ENCODE measurements at regions not wholly inside any gene's neighbourhood (a gene's known extent, or its start where the extent isn't known, plus 50 kb on each side); places are given as distances from the start of the nearest gene placed in this dataset.

GRCh38 chr7:19587291-19587690 is 121.5 kb downstream of the POLR1F start:
- DNase-seq (ENCODE audit: low read depth), result peak; percentile 41
- peak; percentile 29 for TF ChIP-seq CTCF (IDR thresholded peaks at IDR 0.05; ENCODE audit: insufficient read depth, low read depth, low read length, missing control alignments)
- no peak overlapping the region for H3K4me3 ChIP-seq (ENCODE audit: low read depth, low read length)

GRCh38 chr7:19585761-19586160 is 123.1 kb downstream of the POLR1F start:
- no peak overlapping the region for H3K4me3 ChIP-seq (ENCODE audit: low read depth, low read length)
- DNase-seq (ENCODE audit: low read depth), result no peak
- no peak for TF ChIP-seq CTCF (IDR thresholded peaks at IDR 0.05; ENCODE audit: insufficient read depth, low read depth, low read length, missing control alignments)

GRCh38 chr7:19575909-19576557 is 132.8 kb downstream of the POLR1F start:
- no peak overlapping the region for H3K4me3 ChIP-seq (ENCODE audit: low read depth, low read length)
- TF ChIP-seq CTCF (IDR thresholded peaks at IDR 0.05; ENCODE audit: insufficient read depth, low read depth, low read length, missing control alignments), result no peak

GRCh38 chr7:19574131-19574530 is 134.7 kb downstream of the POLR1F start:
- no peak for TF ChIP-seq CTCF (IDR thresholded peaks at IDR 0.05; ENCODE audit: insufficient read depth, low read depth, low read length, missing control alignments)
- DNase-seq (ENCODE audit: low read depth), result no peak
- H3K4me3 ChIP-seq (ENCODE audit: low read depth, low read length), result no peak overlapping the region

More at GRCh38 chr7:19575909-19576557, 132.8 kb downstream of the POLR1F start:
- no peak for DNase-seq (ENCODE audit: low read depth)

- no peak for DNase-seq (ENCODE audit: low read depth)
- no peak overlapping the region for H3K4me3 ChIP-seq (ENCODE audit: low read depth, low read length)
- TF ChIP-seq CTCF (IDR thresholded peaks at IDR 0.05; ENCODE audit: insufficient read depth, low read depth, low read length, missing control alignments), result no peak
Measured at GRCh38 chr7:19572566-19572965, 136.3 kb downstream of the POLR1F start.

GRCh38 chr7:19567011-19567410 is 141.8 kb downstream of the POLR1F start:
- no peak overlapping the region for H3K4me3 ChIP-seq (ENCODE audit: low read depth, low read length)
- DNase-seq (ENCODE audit: low read depth), result no peak
- no peak for TF ChIP-seq CTCF (IDR thresholded peaks at IDR 0.05; ENCODE audit: insufficient read depth, low read depth, low read length, missing control alignments)

- no peak for DNase-seq (ENCODE audit: low read depth)
- no peak overlapping the region for H3K4me3 ChIP-seq (ENCODE audit: low read depth, low read length)
- TF ChIP-seq CTCF (IDR thresholded peaks at IDR 0.05; ENCODE audit: insufficient read depth, low read depth, low read length, missing control alignments), result no peak
Measured at GRCh38 chr7:19565602-19566001, 143.2 kb downstream of the POLR1F start.

Data from GM12865 (cell line).